ENCODE measurements at regions not wholly inside any gene's neighbourhood (a gene's known extent, or its start where the extent isn't known, plus 50 kb on each side); places are given as distances from the start of the nearest gene placed in this dataset.

- no peak for DNase-seq
These were observed 255.8 kb downstream of the RHOU start for GRCh38 chr1:228990906-228991569.

- no peak for DNase-seq
These were observed 256.8 kb downstream of the RHOU start for GRCh38 chr1:228992044-228992443.

GRCh38 chr1:228992907-228993535 lies 257.7 kb downstream of the RHOU start:
- no peak for DNase-seq

GRCh38 chr1:228994676-228995594 lies 259.7 kb downstream of the RHOU start:
- peak; percentile 56 for DNase-seq

GRCh38 chr1:228996281-228996680 lies 261.0 kb downstream of the RHOU start:
- DNase-seq = no peak

- DNase-seq = no peak
These were observed 262.5 kb downstream of the RHOU start for GRCh38 chr1:228997721-228998144.

- DNase-seq = peak; percentile 44
These were observed 262.9 kb downstream of the RHOU start for GRCh38 chr1:228998179-228998578.

- DNase-seq = peak; percentile 41
These were observed 264.3 kb downstream of the RHOU start for GRCh38 chr1:228999446-229000170.

- no peak for DNase-seq
These were observed 264.9 kb downstream of the RHOU start for GRCh38 chr1:229000187-229000586.

GRCh38 chr1:229001467-229002011 lies 266.3 kb downstream of the RHOU start:
- no peak for DNase-seq

- no peak for DNase-seq
These were observed 266.8 kb downstream of the RHOU start for GRCh38 chr1:229002037-229002436.

- no peak for DNase-seq
These were observed 267.2 kb downstream of the RHOU start for GRCh38 chr1:229002451-229002960.

GRCh38 chr1:229003233-229004031 lies 267.5 kb upstream of the RAB4A start:
- peak; percentile 78 for DNase-seq

GRCh38 chr1:229004066-229004833 lies 266.7 kb upstream of the RAB4A start:
- no peak for DNase-seq

GRCh38 chr1:229005097-229005496 lies 265.8 kb upstream of the RAB4A start:
- no peak for DNase-seq

GRCh38 chr1:229005556-229005955 lies 265.4 kb upstream of the RAB4A start:
- DNase-seq = no peak

- no peak for DNase-seq
These were observed 264.6 kb upstream of the RAB4A start for GRCh38 chr1:229006121-229006870.

- no peak for DNase-seq
These were observed 263.7 kb upstream of the RAB4A start for GRCh38 chr1:229007167-229007566.

- no peak for DNase-seq
These were observed 263.2 kb upstream of the RAB4A start for GRCh38 chr1:229007701-229008100.
